GM12891 (cell line): ENCODE measurements at regions not wholly inside any gene's neighbourhood (a gene's known extent, or its start where the extent isn't known, plus 50 kb on each side); places are given as distances from the start of the nearest gene placed in this dataset.

ENCODE experiments used
- DNase-seq: peaks from one replicate; pipeline ENCODE4 v3.0.0; 2011; ENCODE audit warnings: low spot score; ENCODE audit not compliant: insufficient read length
- FAIRE-seq: peaks from 2 replicates; lab custom pipeline; 2011; peaks lifted over from hg19 to GRCh38; lab: Jason Lieb, UNC
- PAX5 ChIP-seq: IDR thresholded peaks from 2 replicates; pipeline ENCODE4 v1.6.1; 2011; ENCODE audit warnings: low read length, moderate library complexity, mild to moderate bottlenecking; ENCODE audit not compliant: insufficient read depth, severe bottlenecking
- POLR2A ChIP-seq: IDR thresholded peaks from 2 replicates; pipeline ENCODE4 v1.6.1; 2011; ENCODE audit warnings: low read depth, low read length, control low read depth
- POLR2AphosphoS5 ChIP-seq: IDR thresholded peaks from 2 replicates; pipeline ENCODE4 v1.6.1; 2011; ENCODE audit warnings: low read depth, low read length, control low read depth
- POU2F2 ChIP-seq: IDR thresholded peaks from 2 replicates; pipeline ENCODE4 v1.6.1; 2011; ENCODE audit warnings: low read depth, mild to moderate bottlenecking, control low read depth, low read length, moderate library complexity
- SPI1 ChIP-seq: IDR thresholded peaks from 2 replicates; pipeline ENCODE4 v1.6.1; 2011; ENCODE audit warnings: low read depth, low read length, control low read depth
- TAF1 ChIP-seq: IDR thresholded peaks from 2 replicates; pipeline ENCODE4 v1.6.1; 2011; ENCODE audit warnings: low read depth, low read length, control low read depth

GRCh38 chr4:33543941-33544450, 2700.3 kb downstream of the ARAP2 start:
- DNase-seq (no peak), FAIRE-seq (no peak)
- TF ChIP-seq POU2F2: no peak
- TF ChIP-seq TAF1: no peak
- no peak for TF ChIP-seq POLR2AphosphoS5
- no peak for TF ChIP-seq SPI1
- TF ChIP-seq POLR2A: no peak
- TF ChIP-seq PAX5: no peak

DNA sequence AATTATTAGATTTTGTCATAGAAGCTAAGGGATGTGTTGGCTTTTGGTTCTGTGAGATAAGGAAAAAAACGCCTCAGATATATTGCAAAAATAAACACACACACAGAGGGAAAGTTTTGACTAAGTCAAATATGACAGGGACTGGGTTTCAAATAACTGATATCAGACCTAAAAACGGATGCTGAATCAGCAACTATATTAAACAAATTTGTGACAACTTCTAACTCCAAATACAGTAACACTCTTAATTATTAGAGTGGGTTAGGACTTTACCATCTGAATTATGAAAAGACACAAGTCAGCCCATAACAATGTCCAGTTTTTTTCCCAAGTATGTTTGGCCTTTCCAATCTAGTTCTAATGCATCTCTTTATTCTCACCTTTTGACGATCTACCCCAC, 2693.1 kb downstream of the ARAP2 start:
- TF ChIP-seq TAF1 (no peak), SPI1 (no peak), POLR2AphosphoS5 (no peak), PAX5 (no peak), POU2F2 (no peak), POLR2A (no peak)
- FAIRE-seq (no peak), DNase-seq (no peak)

DNA sequence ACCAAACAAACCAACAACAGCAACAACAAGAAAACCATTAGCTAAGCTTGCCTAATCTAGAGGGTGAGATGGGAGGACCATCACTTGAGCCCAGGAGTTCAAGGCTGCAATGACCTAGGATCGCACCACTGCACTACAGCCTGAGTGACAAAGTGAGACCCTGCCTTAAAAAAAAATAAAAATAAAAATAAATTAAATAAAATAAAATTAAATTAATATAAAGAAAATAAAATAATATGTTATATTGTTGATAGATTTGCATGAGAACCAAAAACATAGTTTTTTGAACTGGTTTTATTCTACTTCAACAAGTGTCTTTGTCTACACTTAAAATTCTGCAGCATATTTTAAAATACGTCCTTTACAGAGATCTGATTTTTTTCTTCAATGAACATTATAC, 2683.1 kb downstream of the ARAP2 start:
- DNase-seq: no peak
- TF ChIP-seq SPI1 (no peak), POU2F2 (no peak), POLR2AphosphoS5 (no peak), TAF1 (no peak), POLR2A (no peak), PAX5 (no peak)
- no peak for FAIRE-seq

DNA sequence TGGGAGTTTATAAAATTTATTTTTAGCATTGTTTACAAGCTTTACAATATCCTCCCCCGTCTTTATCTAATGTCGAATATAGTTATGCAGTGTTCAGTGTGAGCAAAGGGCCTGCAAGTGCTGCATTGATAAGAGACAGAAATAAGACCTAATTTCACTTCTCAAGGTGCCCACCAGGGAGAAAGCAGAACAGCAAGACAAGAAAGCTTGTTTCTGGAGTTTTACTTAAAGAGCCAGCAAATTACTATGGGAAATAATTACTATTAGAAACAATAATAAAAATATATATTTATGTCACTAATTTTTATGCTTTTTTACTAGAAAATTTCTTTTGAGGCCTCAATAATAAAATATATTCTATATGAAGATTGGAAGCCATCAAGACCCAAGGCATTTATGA, 2677.7 kb downstream of the ARAP2 start:
- FAIRE-seq (no peak), DNase-seq (no peak)

GRCh38 chr4:33577791-33578190, 2666.5 kb downstream of the ARAP2 start:
- FAIRE-seq (no peak), DNase-seq (no peak)
- TF ChIP-seq SPI1 (no peak), POLR2A (no peak), PAX5 (no peak), TAF1 (no peak), POU2F2 (no peak), POLR2AphosphoS5 (no peak)

More for the DNA sequence above, 2677.7 kb downstream of the ARAP2 start:
- TF ChIP-seq TAF1 (no peak), POU2F2 (no peak), PAX5 (no peak), POLR2A (no peak), POLR2AphosphoS5 (no peak), SPI1 (no peak)

GRCh38 chr4:33579951-33580350, 2664.4 kb downstream of the ARAP2 start:
- FAIRE-seq (no peak), DNase-seq (no peak)

DNA sequence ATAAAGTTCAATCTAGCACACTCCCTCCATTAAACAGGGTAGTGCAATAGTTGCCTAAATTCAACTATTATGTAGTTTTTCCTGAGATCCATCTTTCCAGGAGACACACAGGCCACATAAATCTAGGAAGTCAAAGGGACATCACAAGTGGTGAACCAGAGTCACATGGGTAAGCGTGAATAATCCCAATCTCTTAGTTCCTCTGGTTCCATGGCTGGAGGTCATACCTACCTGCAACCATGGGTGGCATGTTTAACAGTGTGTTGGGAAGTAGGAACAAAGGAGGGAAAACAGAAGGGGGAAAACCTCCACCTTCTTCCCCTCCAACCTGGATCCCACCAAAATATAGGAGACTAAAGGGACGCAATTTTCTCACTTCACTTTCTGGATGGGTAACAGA, 2651.6 kb downstream of the ARAP2 start:
- FAIRE-seq: no peak
- TF ChIP-seq POU2F2 (no peak), POLR2A (no peak), PAX5 (no peak), SPI1 (no peak), POLR2AphosphoS5 (no peak), TAF1 (no peak)
- no peak for DNase-seq

More at GRCh38 chr4:33579951-33580350, 2664.4 kb downstream of the ARAP2 start:
- TF ChIP-seq SPI1 (no peak), POLR2AphosphoS5 (no peak), POU2F2 (no peak), PAX5 (no peak), POLR2A (no peak), TAF1 (no peak)

DNA sequence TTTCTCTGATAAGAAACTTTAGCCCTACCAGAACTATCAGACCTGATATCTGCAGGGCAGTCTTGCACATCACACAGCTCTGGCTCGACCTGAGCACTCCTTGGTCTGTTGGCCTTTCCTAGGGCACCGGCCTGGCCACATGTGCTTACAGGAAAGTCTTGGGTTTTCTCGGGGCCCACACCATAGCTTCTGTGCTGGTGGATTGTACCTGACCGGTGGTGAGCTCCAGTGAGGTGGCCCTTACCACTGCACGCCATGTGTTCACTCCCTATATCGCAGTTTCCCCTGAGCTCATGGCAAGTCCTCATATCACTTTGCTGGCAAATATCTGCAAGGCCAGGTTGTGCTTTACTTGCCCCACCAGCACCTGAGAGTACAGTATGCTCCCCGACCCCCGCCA, 2637.4 kb downstream of the ARAP2 start:
- TF ChIP-seq TAF1: no peak
- no peak for TF ChIP-seq POU2F2
- TF ChIP-seq POLR2A: no peak
- TF ChIP-seq SPI1: no peak
- no peak for TF ChIP-seq POLR2AphosphoS5
- no peak for TF ChIP-seq PAX5
- no peak for FAIRE-seq
- no peak for DNase-seq

GRCh38 chr4:33616121-33616520, 2628.2 kb downstream of the ARAP2 start:
- TF ChIP-seq POU2F2: no peak
- TF ChIP-seq POLR2A: no peak
- TF ChIP-seq TAF1: no peak
- no peak for TF ChIP-seq POLR2AphosphoS5
- TF ChIP-seq PAX5: no peak
- TF ChIP-seq SPI1: no peak
- no peak for FAIRE-seq

DNA sequence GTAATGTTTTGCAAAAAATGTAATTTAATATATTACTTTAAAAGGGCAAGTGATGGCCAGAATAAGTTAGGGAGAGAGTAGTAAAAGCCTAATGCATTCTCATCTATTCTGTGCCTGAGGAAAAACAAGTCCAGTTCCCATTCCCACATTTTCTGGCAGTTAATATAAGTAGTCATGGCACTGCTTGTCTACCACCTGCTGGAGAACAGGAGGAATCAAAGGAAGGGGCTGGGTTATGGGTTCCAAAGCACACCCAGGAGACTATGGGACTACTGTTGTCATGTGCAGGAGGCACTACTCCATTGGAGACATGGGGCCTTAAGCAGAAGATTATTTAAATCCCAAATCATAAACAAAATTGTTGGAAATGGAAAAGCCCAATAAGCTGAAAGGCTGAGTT, 2618.6 kb downstream of the ARAP2 start:
- no peak for TF ChIP-seq PAX5
- no peak for TF ChIP-seq SPI1
- FAIRE-seq: no peak
- no peak for DNase-seq

More at GRCh38 chr4:33616121-33616520, 2628.2 kb downstream of the ARAP2 start:
- DNase-seq: no peak

DNA sequence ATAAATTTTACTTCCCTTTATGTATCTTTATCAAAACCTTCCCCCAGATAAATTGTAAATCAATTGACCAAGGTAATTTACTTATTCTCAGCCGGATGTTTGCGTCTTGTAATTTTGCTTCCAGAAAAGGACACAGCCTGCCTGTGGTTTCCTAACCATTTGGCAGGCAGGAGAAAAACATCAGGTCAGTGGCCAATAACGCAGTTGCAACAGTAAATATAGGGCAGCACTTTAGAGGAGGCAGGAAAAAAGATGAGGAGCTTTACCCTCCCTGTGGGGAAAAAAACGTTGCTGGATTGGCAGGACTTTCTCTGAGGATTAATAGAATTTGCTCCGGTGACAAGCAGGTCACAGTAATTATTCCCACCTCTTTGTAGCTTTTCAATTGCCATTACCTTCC, 2618.1 kb downstream of the ARAP2 start:
- FAIRE-seq: no peak
- DNase-seq: no peak
- no peak for TF ChIP-seq TAF1
- no peak for TF ChIP-seq POLR2AphosphoS5
- TF ChIP-seq SPI1: no peak
- no peak for TF ChIP-seq POU2F2
- no peak for TF ChIP-seq POLR2A
